OCI-LY1 (cell line): ENCODE measurements at regions not wholly inside any gene's neighbourhood (a gene's known extent, or its start where the extent isn't known, plus 50 kb on each side); places are given as distances from the start of the nearest gene placed in this dataset.

ENCODE experiments used
- H2AFZ ChIP-seq: fragments of 200-600 bp; sonication (generic), shearing (Covaris generic); 2 replicates; pipeline ENCODE4 v1.6.0; 2014; ENCODE audit warnings: antibody characterized with exemption, mild to moderate bottlenecking, low read length
- H3F3A ChIP-seq: fragments of 200-600 bp; sonication (generic), shearing (Covaris generic); 2 replicates; pipeline ENCODE4 v1.6.0; 2014; ENCODE audit warnings: mild to moderate bottlenecking, antibody characterized with exemption, low read length, moderate library complexity; ENCODE audit not compliant: insufficient read depth
- H3K27ac ChIP-seq: fragments of 200-600 bp; sonication (generic); 2 replicates; pipeline ENCODE4 v1.5.1; 2014; ENCODE audit warnings: low read length, mixed run types, mild to moderate bottlenecking, low read depth; ENCODE audit not compliant: poor library complexity, severe bottlenecking
- H3K27me3 ChIP-seq: fragments of 200-600 bp; sonication (generic); 2 replicates; pipeline ENCODE4 v1.6.0; 2014; ENCODE audit warnings: antibody characterized with exemption, mild to moderate bottlenecking, low read length, moderate library complexity; ENCODE audit not compliant: insufficient read depth
- H3K36me3 ChIP-seq: fragments of 200-600 bp; sonication (generic); 2 replicates; pipeline ENCODE4 v1.6.1; 2014; ENCODE audit warnings: mild to moderate bottlenecking, antibody characterized with exemption, low read length, moderate library complexity, mixed read lengths; ENCODE audit not compliant: insufficient read depth
- H3K4me1 ChIP-seq: fragments of 200-600 bp; sonication (generic); 2 replicates; pipeline ENCODE4 v1.5.1; 2014; ENCODE audit warnings: mild to moderate bottlenecking, low read length, moderate library complexity; ENCODE audit not compliant: insufficient read depth, severe bottlenecking
- H3K4me2 ChIP-seq: fragments of 200-600 bp; sonication (generic), shearing (Covaris generic); 2 replicates; pipeline ENCODE4 v1.6.1; 2014; ENCODE audit warnings: low read length
- H3K4me3 ChIP-seq: fragments of 200-600 bp; sonication (generic); 2 replicates; pipeline ENCODE4 v1.5.1; 2014; ENCODE audit warnings: low read length, low read depth, mild to moderate bottlenecking, mixed read lengths; ENCODE audit not compliant: poor library complexity, severe bottlenecking
- H3K79me2 ChIP-seq: fragments of 200-600 bp; shearing (Covaris generic); 2 replicates; pipeline ENCODE4 v1.6.1; 2016; ENCODE audit warnings: mixed run types, low read length, mixed read lengths; ENCODE audit not compliant: insufficient read depth
- H3K9ac ChIP-seq: fragments of 200-600 bp; sonication (generic), shearing (Covaris generic); 2 replicates; pipeline ENCODE4 v1.6.1; 2014; ENCODE audit warnings: mild to moderate bottlenecking, low read length, mixed read lengths
- H3K9me2 ChIP-seq: fragments of 200-600 bp; sonication (generic), shearing (Covaris generic); 2 replicates; pipeline ENCODE4 v1.6.1; 2014; ENCODE audit warnings: low read depth, mild to moderate bottlenecking, low read length, mixed read lengths
- H3K9me3 ChIP-seq: fragments of 200-600 bp; shearing (Covaris generic); 2 replicates; pipeline ENCODE4 v1.6.1; 2014; ENCODE audit warnings: low read length, mixed read lengths
- H4K20me1 ChIP-seq: fragments of 200-600 bp; sonication (generic), shearing (Covaris generic); 2 replicates; pipeline ENCODE4 v1.6.0; 2016; ENCODE audit warnings: mild to moderate bottlenecking, low read length; ENCODE audit not compliant: insufficient read depth
- CTCF ChIP-seq: fragments of 200-600 bp; sonication (generic), shearing (Covaris generic); IDR thresholded peaks from 2 replicates; pipeline ENCODE4 v1.5.1; 2017; ENCODE audit warnings: mild to moderate bottlenecking, antibody characterized with exemption, low read length, moderate library complexity, mixed read lengths
- EZH2 ChIP-seq: fragments of 200-600 bp; sonication (generic), shearing (Covaris generic); IDR thresholded peaks from 2 replicates; pipeline ENCODE4 v1.8.0; 2017; ENCODE audit warnings: borderline replicate concordance, mixed run types, mild to moderate bottlenecking, antibody characterized with exemption, low read length, moderate library complexity, mixed read lengths

GRCh38 chr18:76281565-76281964, 213.5 kb downstream of the ZNF516 start:
- Histone ChIP-seq H3K4me2 (no peak overlapping the region), H3K36me3 (no peaks in the 10 kb centered on the region), H3K9me3 (no peaks in the 10 kb centered on the region)

GRCh38 chr18:76277801-76278200, 217.2 kb downstream of the ZNF516 start:
- H3K36me3 ChIP-seq, result no peaks in the 10 kb centered on the region
- no peaks in the 10 kb centered on the region for H3K79me2 ChIP-seq
- H3K9ac ChIP-seq, result no peak overlapping the region
- no peaks in the 10 kb centered on the region for H3K9me3 ChIP-seq
- H3K27ac ChIP-seq, result no peak overlapping the region
- H3K27me3 ChIP-seq, result no peaks in the 10 kb centered on the region
- no peak for TF ChIP-seq CTCF
- TF ChIP-seq EZH2, result no peak
- no peak overlapping the region for H3K4me2 ChIP-seq
- H2AFZ ChIP-seq, result no peak overlapping the region
- H4K20me1 ChIP-seq, result no peaks in the 10 kb centered on the region
- no peaks in the 10 kb centered on the region for H3K9me2 ChIP-seq
- H3F3A ChIP-seq, result no peaks in the 10 kb centered on the region
- H3K4me3 ChIP-seq, result no peak overlapping the region
- peaks cover 5% of the 10 kb centered on the region for H3K4me1 ChIP-seq

More at GRCh38 chr18:76281565-76281964, 213.5 kb downstream of the ZNF516 start:
- Histone ChIP-seq H3K27ac (no peak overlapping the region), H3K4me1 (no peaks in the 10 kb centered on the region), H3K79me2 (no peaks in the 10 kb centered on the region), H3K9ac (no peak overlapping the region), H3K27me3 (no peaks in the 10 kb centered on the region), H2AFZ (no peak overlapping the region), H4K20me1 (no peaks in the 10 kb centered on the region), H3F3A (no peaks in the 10 kb centered on the region), H3K9me2 (no peaks in the 10 kb centered on the region), H3K4me3 (no peak overlapping the region)
- TF ChIP-seq EZH2 (no peak), CTCF (no peak)

- no peak overlapping the region for H2AFZ ChIP-seq
- H3K36me3 ChIP-seq, result no peaks in the 10 kb centered on the region
- no peak overlapping the region for H3K4me3 ChIP-seq
- H3K79me2 ChIP-seq, result no peaks in the 10 kb centered on the region
- no peaks in the 10 kb centered on the region for H4K20me1 ChIP-seq
- H3K9ac ChIP-seq, result no peak overlapping the region
- H3K9me3 ChIP-seq, result no peaks in the 10 kb centered on the region
- no peaks in the 10 kb centered on the region for H3F3A ChIP-seq
- no peak overlapping the region for H3K4me2 ChIP-seq
- H3K9me2 ChIP-seq, result no peaks in the 10 kb centered on the region
- TF ChIP-seq EZH2 (no peak), CTCF (no peak)
- H3K4me1 ChIP-seq, result peaks cover 5% of the 10 kb centered on the region
- no peaks in the 10 kb centered on the region for H3K27me3 ChIP-seq
- no peak overlapping the region for H3K27ac ChIP-seq
Observed at GRCh38 chr18:76275727-76276313, 219.2 kb downstream of the ZNF516 start.
